GM12865 (cell line): ENCODE measurements at regions not wholly inside any gene's neighbourhood (a gene's known extent, or its start where the extent isn't known, plus 50 kb on each side); places are given as distances from the start of the nearest gene placed in this dataset.

Experiments
- DNase-seq: peaks from one replicate; pipeline ENCODE4 v3.0.0; 2010; ENCODE audit warnings: low read depth
- H3K4me3 ChIP-seq: 2 replicates; pipeline ENCODE4 v1.5.1; 2011; ENCODE audit warnings: mild to moderate bottlenecking, low read depth, low read length, control low read depth
- CTCF ChIP-seq: IDR thresholded peaks from 2 replicates; pipeline ENCODE4 v1.5.1; 2011; ENCODE audit warnings: low read length, control low read depth, low read depth, inconsistent platforms; ENCODE audit not compliant: insufficient read depth; ENCODE audit errors: missing control alignments

- H3K4me3 ChIP-seq: no peak overlapping the region
- DNase-seq: no peak
- no peak for TF ChIP-seq CTCF
These were observed 223.8 kb downstream of the SEC61B start for GRCh38 chr9:99445920-99446319.

GRCh38 chr9:99447951-99448350, 225.9 kb downstream of the SEC61B start:
- no peak for TF ChIP-seq CTCF
- no peak for DNase-seq
- H3K4me3 ChIP-seq: no peak overlapping the region

GRCh38 chr9:99449726-99450125, 227.6 kb downstream of the SEC61B start:
- TF ChIP-seq CTCF: no peak
- no peak overlapping the region for H3K4me3 ChIP-seq
- no peak for DNase-seq

GRCh38 chr9:99451112-99451606, 229.1 kb downstream of the SEC61B start:
- TF ChIP-seq CTCF: no peak
- no peak overlapping the region for H3K4me3 ChIP-seq
- DNase-seq: no peak

- TF ChIP-seq CTCF: no peak
- DNase-seq: no peak
- H3K4me3 ChIP-seq: no peak overlapping the region
These were observed 235.3 kb downstream of the SEC61B start for GRCh38 chr9:99457406-99457805.

- no peak for DNase-seq
- no peak for TF ChIP-seq CTCF
- H3K4me3 ChIP-seq: no peak overlapping the region
These were observed 235.9 kb downstream of the SEC61B start for GRCh38 chr9:99457981-99458380.

GRCh38 chr9:99459919-99460318, 237.8 kb downstream of the SEC61B start:
- H3K4me3 ChIP-seq: no peak overlapping the region
- no peak for TF ChIP-seq CTCF
- DNase-seq: no peak
